WTC11 (cell line): ENCODE measurements at regions not wholly inside any gene's neighbourhood (a gene's known extent, or its start where the extent isn't known, plus 50 kb on each side); places are given as distances from the start of the nearest gene placed in this dataset.

Experiments
- ATAC-seq: fragments of 200-7000 bp; cut with Tn5 transposase; 2 replicates; pipeline ENCODE4 v1.10.0; 2021; ENCODE audit warnings: mild to moderate bottlenecking, moderate library complexity
- CTCF ChIA-PET: fragments of 300-600 bp; sonication (Branson Sonifier 250); formaldehyde crosslinking; loops from one replicate; lab custom pipeline; 2021; ENCODE audit warnings: antibody characterized with exemption; lab: Charles Lee
- POLR2A ChIA-PET: fragments of 350-600 bp; sonication (Branson Sonifier 250); formaldehyde crosslinking; loops from one replicate; lab custom pipeline; 2021; ENCODE audit warnings: antibody characterized with exemption; lab: Charles Lee
- DNase-seq: peaks from one replicate; pipeline ENCODE4 v3.0.0; 2021; ENCODE audit warnings: low spot score
- H3K27ac Mint-ChIP-seq: 2 replicates; pipeline ENCODE4 v1.8.0; 2021; ENCODE audit warnings: mixed read lengths
- H3K27me3 Mint-ChIP-seq: 2 replicates; pipeline ENCODE4 v1.8.0; 2021; ENCODE audit warnings: low read depth, mild to moderate bottlenecking, moderate library complexity, mixed read lengths
- H3K36me3 Mint-ChIP-seq: 2 replicates; pipeline ENCODE4 v1.8.0; 2021; ENCODE audit warnings: mixed read lengths
- H3K4me1 Mint-ChIP-seq: 2 replicates; pipeline ENCODE4 v1.8.0; 2022; ENCODE audit warnings: mixed read lengths
- H3K4me3 Mint-ChIP-seq: 2 replicates; pipeline ENCODE4 v1.8.0; 2021; ENCODE audit warnings: mild to moderate bottlenecking, moderate library complexity, mixed read lengths
- H3K9me3 Mint-ChIP-seq: 2 replicates; pipeline ENCODE4 v1.8.0; 2021; ENCODE audit warnings: mixed read lengths
- ATF2 ChIP-seq: sonication (generic); formaldehyde crosslinking; IDR thresholded peaks from 2 replicates; pipeline ENCODE4 v1.8.1; 2022; ENCODE audit warnings: low read depth, missing genetic modification reagents, borderline replicate concordance
- ATF6 ChIP-seq: sonication (generic); formaldehyde crosslinking; IDR thresholded peaks from 2 replicates; pipeline ENCODE4 v1.8.1; 2023; ENCODE audit warnings: mild to moderate bottlenecking, missing genetic modification reagents
- CBFB ChIP-seq: sonication (generic); formaldehyde crosslinking; IDR thresholded peaks from 2 replicates; pipeline ENCODE4 v1.8.1; 2022; ENCODE audit warnings: mild to moderate bottlenecking, low read depth, missing genetic modification reagents
- GABPB1 ChIP-seq: sonication (generic); formaldehyde crosslinking; IDR thresholded peaks from 2 replicates; pipeline ENCODE4 v1.8.1; 2023; ENCODE audit warnings: mild to moderate bottlenecking, missing genetic modification reagents
- GTF2I ChIP-seq: fragments of 250-450 bp; sonication (Bioruptor Pico); conservative IDR thresholded peaks from 2 replicates; pipeline ENCODE4 v1.4.0; 2021; ENCODE audit warnings: mild to moderate bottlenecking
- JUN ChIP-seq: sonication (generic); formaldehyde crosslinking; IDR thresholded peaks from 2 replicates; pipeline ENCODE4 v1.8.0; 2023; ENCODE audit warnings: mild to moderate bottlenecking, missing genetic modification reagents
- NFYB ChIP-seq: sonication (generic); formaldehyde crosslinking; conservative IDR thresholded peaks from 2 replicates; pipeline ENCODE4 v1.8.0; 2022; ENCODE audit warnings: low read depth, missing genetic modification reagents
- NR2C2 ChIP-seq: sonication (generic); formaldehyde crosslinking; IDR thresholded peaks from 2 replicates; pipeline ENCODE4 v1.8.0; 2022; ENCODE audit warnings: mild to moderate bottlenecking, missing genetic modification reagents
- PRDM15 ChIP-seq: sonication (generic); formaldehyde crosslinking; IDR thresholded peaks from 2 replicates; pipeline ENCODE4 v1.8.0; 2022; ENCODE audit warnings: missing genetic modification reagents
- ZNF121 ChIP-seq: sonication (generic); formaldehyde crosslinking; IDR thresholded peaks from 2 replicates; pipeline ENCODE4 v1.8.0; 2023; ENCODE audit warnings: missing genetic modification reagents
- ZNF416 ChIP-seq: fragments of 250-450 bp; sonication (Bioruptor Pico); IDR thresholded peaks from 2 replicates; pipeline ENCODE4 v1.9.0; 2021; ENCODE audit warnings: mild to moderate bottlenecking, inconsistent platforms
- ZNF425 ChIP-seq: fragments of 250-450 bp; sonication (Bioruptor Pico); conservative IDR thresholded peaks from 2 replicates; pipeline ENCODE4 v1.9.0; 2021; ENCODE audit warnings: mild to moderate bottlenecking

DNA sequence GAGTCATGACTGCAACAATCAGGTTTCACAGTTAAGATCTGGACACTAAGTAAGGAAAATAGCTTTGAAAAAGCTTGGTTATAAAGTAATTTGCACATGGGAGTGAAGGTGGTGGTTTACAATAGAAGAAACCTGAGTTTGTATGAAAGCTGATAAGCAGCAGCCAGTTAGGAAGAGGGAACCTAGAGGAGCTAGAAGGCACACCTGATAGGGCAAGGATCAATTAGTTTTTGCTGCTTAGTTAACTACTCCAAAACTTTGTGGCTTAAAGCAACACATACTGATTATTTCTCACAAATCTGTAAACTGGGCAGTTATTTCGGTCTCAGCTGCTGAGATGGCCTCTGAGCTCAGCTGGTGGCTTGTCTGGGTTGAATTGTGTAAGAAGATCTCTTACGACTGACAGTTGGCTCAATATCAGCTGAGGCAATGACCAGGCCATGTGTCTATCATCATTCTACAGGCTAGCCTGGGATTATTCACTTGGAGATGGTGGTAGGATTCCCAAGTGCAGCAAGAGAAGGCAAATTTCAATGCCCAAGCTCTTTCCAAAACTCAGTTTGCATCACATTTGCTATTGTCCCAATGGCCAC lies 255.0 kb upstream of the PITX2 start (continued):
- TF ChIP-seq ATF6 (CRISPR knock-in tag) (no peak), NR2C2 (no peak), ZNF121 (CRISPR knock-in tag) (no peak), CBFB (no peak)

GRCh38 chr4:110878413-110878812 lies 255.5 kb upstream of the PITX2 start:
- ATAC-seq (no peak), DNase-seq (no peak)
- H3K9me3 Mint-ChIP-seq: peaks cover 14% of the 10 kb centered on the region
- ChIA-PET CTCF (no interaction called here), POLR2A (no interaction called here)
- peaks cover 6% of the 10 kb centered on the region for H3K36me3 Mint-ChIP-seq
- H3K4me3 Mint-ChIP-seq: no peak overlapping the region
- peaks cover 34% of the 10 kb centered on the region for H3K4me1 Mint-ChIP-seq
- H3K27ac Mint-ChIP-seq: no peak overlapping the region
- H3K27me3 Mint-ChIP-seq: peaks cover 7% of the 10 kb centered on the region
- TF ChIP-seq GABPB1 (CRISPR knock-in tag) (no peak), ZNF416 (CRISPR knock-in tag) (no peak), ATF2 (CRISPR knock-in tag) (no peak), PRDM15 (CRISPR knock-in tag) (no peak), GTF2I (CRISPR knock-in tag) (no peak), JUN (CRISPR knock-in tag) (no peak)

DNA sequence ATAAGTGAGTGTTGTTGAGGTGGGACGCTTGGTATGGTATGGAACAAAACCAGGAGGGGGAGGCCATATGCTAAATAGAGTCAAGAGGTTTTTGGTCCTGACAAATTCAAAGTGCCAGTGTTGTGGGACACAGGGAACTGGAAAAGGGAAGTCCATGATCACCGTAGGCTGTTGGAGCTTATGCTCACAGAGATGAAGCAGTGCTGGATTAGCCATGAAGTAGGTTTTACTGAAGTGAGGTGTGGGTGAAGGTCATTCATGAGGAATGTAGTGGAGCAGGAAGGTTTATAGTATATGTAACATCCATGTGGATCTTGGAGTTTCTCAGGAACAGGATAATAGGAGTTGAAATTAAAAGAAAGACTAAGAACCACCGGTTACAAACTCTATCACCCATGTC lies 256.1 kb upstream of the PITX2 start:
- POLR2A ChIA-PET: no interaction called here
- peaks cover 34% of the 10 kb centered on the region for H3K4me1 Mint-ChIP-seq
- peaks cover 14% of the 10 kb centered on the region for H3K9me3 Mint-ChIP-seq
- TF ChIP-seq NFYB (CRISPR knock-in tag) (no peak), ZNF425 (CRISPR knock-in tag) (no peak)
- TF ChIP-seq, all 79 proteins: peak for 0
- CTCF ChIA-PET: no interaction called here
- peaks cover 6% of the 10 kb centered on the region for H3K36me3 Mint-ChIP-seq
- ATAC-seq (no peak), DNase-seq (no peak)
- no peak overlapping the region for H3K27ac Mint-ChIP-seq
- H3K27me3 Mint-ChIP-seq: peaks cover 7% of the 10 kb centered on the region
- no peak overlapping the region for H3K4me3 Mint-ChIP-seq
